Duodenal mucosa (tissue), 2 donors: ENCODE measurements at regions not wholly inside any gene's neighbourhood (a gene's known extent, or its start where the extent isn't known, plus 50 kb on each side); places are given as distances from the start of the nearest gene placed in this dataset.

Source experiments
- H3K27ac ChIP-seq: one replicate; pipeline ENCODE4 v1.7.0; 2013; ENCODE audit warnings: low read depth, low read length
- H3K27me3 ChIP-seq, 2 donors: one replicate each; pipeline ENCODE4 v1.7.0; 2013; ENCODE audit warnings: low read length in 2 of 2, control low read depth in 1 of 2; ENCODE audit not compliant: insufficient read depth in 2 of 2, control insufficient read depth in 1 of 2
- H3K36me3 ChIP-seq, 2 donors: one replicate each; pipeline ENCODE4 v1.7.0; 2013; ENCODE audit warnings: low read length in 2 of 2, control low read depth in 1 of 2; ENCODE audit not compliant: insufficient read depth in 2 of 2, control insufficient read depth in 1 of 2
- H3K4me1 ChIP-seq, 2 donors: one replicate each; pipeline ENCODE4 v1.7.0; 2013; ENCODE audit warnings: low read length in 2 of 2, control low read depth in 1 of 2; ENCODE audit not compliant: insufficient read depth in 2 of 2, control insufficient read depth in 1 of 2
- H3K4me3 ChIP-seq, 2 donors: one replicate each; pipeline ENCODE4 v1.7.0; 2013; ENCODE audit warnings: low read length in 2 of 2, low read depth in 1 of 2
- H3K9ac ChIP-seq, 2 donors: one replicate each; pipeline ENCODE4 v1.7.0; 2013; ENCODE audit warnings: low read length in 2 of 2, low read depth in 1 of 2
- H3K9me3 ChIP-seq, 2 donors: one replicate each; pipeline ENCODE4 v1.7.0; 2013; ENCODE audit warnings: low read length in 2 of 2, control low read depth in 1 of 2; ENCODE audit not compliant: control insufficient read depth in 1 of 2

DNA sequence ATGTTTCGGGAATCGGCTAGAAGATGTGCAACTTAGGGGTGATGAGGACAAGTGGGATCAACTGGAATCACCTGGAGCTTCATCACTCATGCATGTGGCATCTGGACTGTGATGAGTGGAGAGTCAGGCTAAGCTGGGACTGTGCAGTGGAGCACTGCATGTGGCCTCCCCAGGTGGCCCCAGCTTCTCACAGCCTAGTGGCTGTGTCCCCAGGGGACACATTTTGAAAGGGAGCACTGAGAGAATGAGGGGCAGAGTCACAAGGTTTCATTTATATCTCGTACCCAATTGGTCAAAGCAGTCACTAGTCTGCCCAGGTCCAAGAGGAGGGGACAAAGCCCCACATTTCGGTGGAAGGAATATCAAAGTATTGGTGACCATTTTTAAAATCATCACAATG is 54.8 kb upstream of the TCF7L2 start:
- Histone ChIP-seq H3K27me3 (no peaks in the 10 kb centered on the region), H3K27ac (no peak overlapping the region), H3K4me3 (no peak overlapping the region), H3K9me3 (no peaks in the 10 kb centered on the region), H3K9ac (no peak overlapping the region), H3K4me1 (peaks cover 7 to 8% of the 10 kb centered on the region in 2 donors), H3K36me3 (no peaks in the 10 kb centered on the region)

DNA sequence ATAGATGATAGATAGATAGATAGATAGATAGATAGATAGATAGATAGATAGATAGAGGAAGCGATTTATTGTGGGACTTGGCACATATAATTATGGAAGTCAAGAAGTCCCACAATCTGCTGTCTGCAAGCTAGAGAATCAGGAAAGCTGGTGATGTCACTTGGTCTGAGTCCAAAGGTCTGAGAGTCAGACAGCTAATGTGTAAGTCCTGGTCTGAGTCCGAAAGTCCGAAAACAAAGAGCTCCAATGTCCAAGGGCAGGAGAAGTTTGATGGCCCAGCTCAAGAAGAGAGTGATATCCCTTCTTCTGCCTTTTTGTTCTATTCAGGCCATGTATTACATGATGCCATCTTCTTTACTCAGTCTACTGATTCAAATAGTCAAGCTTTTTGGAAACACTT is 53.8 kb upstream of the TCF7L2 start:
- Histone ChIP-seq H3K27ac (no peak overlapping the region), H3K4me3 (no peak overlapping the region), H3K9me3 (no peaks in the 10 kb centered on the region), H3K9ac (no peak overlapping the region), H3K4me1 (peaks cover 7 to 8% of the 10 kb centered on the region in 2 donors), H3K36me3 (no peaks in the 10 kb centered on the region), H3K27me3 (no peaks in the 10 kb centered on the region)

DNA sequence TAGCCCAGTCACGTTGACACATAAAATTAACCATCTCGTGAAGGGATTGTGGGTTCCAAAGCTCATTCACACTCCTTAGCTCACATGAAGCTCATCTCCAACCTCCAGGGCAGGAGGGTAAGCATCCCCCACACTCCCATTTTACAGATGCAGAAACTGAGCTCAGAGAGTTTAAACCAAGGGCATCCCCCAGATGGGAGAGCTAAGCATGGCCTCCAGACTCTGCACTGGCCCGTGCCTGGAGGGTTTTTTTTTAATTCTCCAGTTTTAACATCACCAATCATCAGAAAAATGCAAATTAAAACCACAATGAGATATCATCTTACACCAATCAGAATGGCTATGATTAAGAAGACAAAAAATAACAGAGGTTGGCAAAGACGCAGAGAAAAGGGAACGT is 53.3 kb upstream of the TCF7L2 start:
- H3K4me3 ChIP-seq, result no peak overlapping the region
- no peak overlapping the region for H3K9ac ChIP-seq
- peaks cover 7 to 8% of the 10 kb centered on the region in 2 donors for H3K4me1 ChIP-seq
- H3K36me3 ChIP-seq, result no peaks in the 10 kb centered on the region
- no peak overlapping the region for H3K27ac ChIP-seq
- H3K27me3 ChIP-seq, result no peaks in the 10 kb centered on the region
- no peaks in the 10 kb centered on the region for H3K9me3 ChIP-seq

DNA sequence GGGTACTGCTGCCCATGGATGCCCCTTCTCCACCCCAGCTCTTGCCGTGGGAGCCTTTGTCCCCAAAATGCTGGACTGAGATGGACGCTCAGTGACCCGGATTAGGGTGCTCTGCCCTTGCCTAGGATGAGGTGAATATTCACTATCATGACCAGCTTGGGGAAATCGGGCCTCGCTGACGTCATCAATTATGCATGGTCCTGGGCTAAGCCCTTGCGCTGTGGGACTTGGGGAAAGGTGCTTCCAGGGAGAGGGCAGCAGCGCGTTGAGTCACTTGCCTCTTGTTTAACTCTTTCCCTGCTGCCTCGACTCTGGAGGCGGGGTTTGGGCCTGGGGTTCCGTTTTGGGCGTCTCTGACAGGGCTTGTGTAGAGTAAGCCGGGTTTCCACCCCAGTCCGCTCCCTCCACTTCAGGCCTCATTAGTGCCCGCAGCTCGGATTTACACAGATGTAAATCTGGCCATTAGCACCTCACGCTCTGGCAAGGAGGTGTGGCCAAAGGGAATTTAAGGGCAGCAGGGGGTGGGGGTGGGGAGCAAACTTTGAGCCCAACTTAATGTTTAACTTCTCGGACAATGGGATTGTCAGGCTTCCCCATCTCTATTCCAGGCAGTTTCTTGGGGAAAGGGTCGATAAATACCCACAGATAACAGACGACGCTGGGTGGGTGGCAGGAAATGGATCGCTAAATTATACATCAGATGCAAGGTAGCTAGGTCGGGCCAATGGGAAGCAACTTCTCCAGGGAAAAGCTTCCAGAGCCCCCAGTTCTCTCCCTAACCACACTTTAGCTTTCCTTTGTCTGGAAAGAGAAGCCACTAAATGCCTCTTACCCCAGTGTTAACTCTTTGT is 51.3 kb upstream of the TCF7L2 start:
- peak overlapping the region; percentile 57 to 68 for H3K4me3 ChIP-seq
- no peaks in the 10 kb centered on the region for H3K27me3 ChIP-seq
- peak overlapping the region; percentile 48 for H3K27ac ChIP-seq
- H3K9me3 ChIP-seq, result no peaks in the 10 kb centered on the region
- no peaks in the 10 kb centered on the region for H3K36me3 ChIP-seq
- peaks cover 7 to 8% of the 10 kb centered on the region in 2 donors for H3K4me1 ChIP-seq
- H3K9ac ChIP-seq, result peak overlapping the region; percentile 42 to 56

DNA sequence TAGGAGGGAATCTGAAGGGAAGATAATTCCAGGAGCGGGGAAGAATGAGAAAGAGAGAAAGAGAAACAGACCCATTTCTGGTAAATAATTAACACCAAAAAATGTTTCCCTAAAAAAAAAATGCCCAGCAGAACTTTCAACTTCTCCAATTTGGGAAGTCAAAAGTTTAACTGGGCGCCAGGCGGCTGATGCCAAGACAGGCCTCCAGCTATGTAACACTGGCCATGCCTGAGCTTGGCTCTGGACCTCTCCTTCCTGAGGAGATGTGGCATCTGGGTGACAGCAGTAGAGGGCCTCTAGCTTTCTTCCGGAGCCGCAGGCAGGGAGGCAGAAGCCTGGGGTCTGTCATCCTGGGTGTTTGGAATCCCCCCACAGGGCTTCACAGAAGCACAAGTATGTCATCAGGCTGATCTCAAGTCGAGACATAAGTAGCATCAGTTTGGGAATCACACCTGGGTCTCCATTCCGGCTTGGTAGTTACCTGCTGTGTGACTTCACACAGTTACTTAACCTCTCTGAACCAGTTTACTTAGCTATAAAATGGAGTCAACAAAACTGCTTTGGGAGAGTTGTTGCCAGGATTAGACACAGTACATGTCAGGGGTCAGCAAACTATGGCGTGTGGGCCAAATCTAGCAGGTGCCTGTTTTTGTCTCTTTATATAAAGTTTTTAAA is 50.5 kb upstream of the TCF7L2 start:
- Histone ChIP-seq H3K4me3 (peak overlapping the region; percentile 57 to 68), H3K4me1 (peaks cover 7 to 13% of the 10 kb centered on the region in 2 donors), H3K9me3 (no peaks in the 10 kb centered on the region), H3K36me3 (no peaks in the 10 kb centered on the region), H3K27me3 (no peaks in the 10 kb centered on the region), H3K27ac (no peak overlapping the region), H3K9ac (peak overlapping the region in 1 of 2 donors; percentile 42)
